ENCODE measurements at regions not wholly inside any gene's neighbourhood (a gene's known extent, or its start where the extent isn't known, plus 50 kb on each side); places are given as distances from the start of the nearest gene placed in this dataset.

- Histone ChIP-seq H3K36me3 (ENCODE audit: control insufficient read depth, insufficient read depth, low read length) (no peaks in the 10 kb centered on the region), H3K27me3 (replicated peaks; ENCODE audit: control insufficient read depth, insufficient read depth, low read length) (no peaks in the 10 kb centered on the region), H3K4me3 (replicated peaks; ENCODE audit: low read depth, low read length) (no peak overlapping the region)
- TF ChIP-seq CTCF (IDR thresholded peaks at IDR 0.05; ENCODE audit: insufficient read depth, low read length, poor library complexity, severe bottlenecking), result no peak
- DNase-seq (ENCODE audit: extremely low read depth, insufficient read length), result no peak
Observed at GRCh38 chr1:81317191-81317590, 483.5 kb upstream of the ADGRL2 start.

GRCh38 chr1:81314513-81315233 is 486.1 kb upstream of the ADGRL2 start:
- Histone ChIP-seq H3K27me3 (replicated peaks; ENCODE audit: control insufficient read depth, insufficient read depth, low read length) (no peaks in the 10 kb centered on the region), H3K36me3 (ENCODE audit: control insufficient read depth, insufficient read depth, low read length) (no peaks in the 10 kb centered on the region), H3K4me3 (replicated peaks; ENCODE audit: low read depth, low read length) (no peak overlapping the region)
- DNase-seq (ENCODE audit: extremely low read depth, insufficient read length), result no peak
- TF ChIP-seq CTCF (IDR thresholded peaks at IDR 0.05; ENCODE audit: insufficient read depth, low read length, poor library complexity, severe bottlenecking), result no peak

- H3K36me3 ChIP-seq (ENCODE audit: control insufficient read depth, insufficient read depth, low read length), result no peaks in the 10 kb centered on the region
- no peaks in the 10 kb centered on the region for H3K27me3 ChIP-seq (replicated peaks; ENCODE audit: control insufficient read depth, insufficient read depth, low read length)
- DNase-seq (ENCODE audit: extremely low read depth, insufficient read length), result no peak
- H3K4me3 ChIP-seq (replicated peaks; ENCODE audit: low read depth, low read length), result no peak overlapping the region
- no peak for TF ChIP-seq CTCF (IDR thresholded peaks at IDR 0.05; ENCODE audit: insufficient read depth, low read length, poor library complexity, severe bottlenecking)
Observed at GRCh38 chr1:81313289-81313688, 487.4 kb upstream of the ADGRL2 start.

GRCh38 chr1:81312272-81312754 is 488.4 kb upstream of the ADGRL2 start:
- no peak overlapping the region for H3K4me3 ChIP-seq (replicated peaks; ENCODE audit: low read depth, low read length)
- no peak for TF ChIP-seq CTCF (IDR thresholded peaks at IDR 0.05; ENCODE audit: insufficient read depth, low read length, poor library complexity, severe bottlenecking)
- H3K36me3 ChIP-seq (ENCODE audit: control insufficient read depth, insufficient read depth, low read length), result no peaks in the 10 kb centered on the region
- H3K27me3 ChIP-seq (replicated peaks; ENCODE audit: control insufficient read depth, insufficient read depth, low read length), result no peaks in the 10 kb centered on the region
- DNase-seq (ENCODE audit: extremely low read depth, insufficient read length), result no peak

- no peaks in the 10 kb centered on the region for H3K27me3 ChIP-seq (replicated peaks; ENCODE audit: control insufficient read depth, insufficient read depth, low read length)
Observed at GRCh38 chr1:81310250-81310649, 490.5 kb upstream of the ADGRL2 start.

More at GRCh38 chr1:81310250-81310649, 490.5 kb upstream of the ADGRL2 start:
- Histone ChIP-seq H3K36me3 (ENCODE audit: control insufficient read depth, insufficient read depth, low read length) (no peaks in the 10 kb centered on the region), H3K4me3 (replicated peaks; ENCODE audit: low read depth, low read length) (no peak overlapping the region)
- TF ChIP-seq CTCF (IDR thresholded peaks at IDR 0.05; ENCODE audit: insufficient read depth, low read length, poor library complexity, severe bottlenecking), result no peak
- no peak for DNase-seq (ENCODE audit: extremely low read depth, insufficient read length)

Measured in GM06990 (cell line).